ENCODE measurements at regions not wholly inside any gene's neighbourhood (a gene's known extent, or its start where the extent isn't known, plus 50 kb on each side); places are given as distances from the start of the nearest gene placed in this dataset.

GRCh38 chr4:152188801-152189200 lies 347.1 kb downstream of the FBXW7 start:
- TF ChIP-seq CTCF (conservative IDR thresholded peaks at IDR 0.05), result no peak
- TF ChIP-seq ZFX (IDR thresholded peaks at IDR 0.05), result no peak
